Large intestine (tissue), 3 donors: ENCODE measurements at regions not wholly inside any gene's neighbourhood (a gene's known extent, or its start where the extent isn't known, plus 50 kb on each side); places are given as distances from the start of the nearest gene placed in this dataset.
"Not testable (repeated sequence)": the region's sequence is repeated elsewhere in the genome, so short reads cannot be mapped to it uniquely, and the experiment has no call there.

ENCODE experiments used
- DNase-seq, 2 donors: peaks; one replicate each; pipeline versions ENCODE4 v3.0.0 to v3.0.0-alpha.2; 2013
- H3K27ac ChIP-seq: one replicate; pipeline ENCODE4 v1.5.1; 2013; ENCODE audit warnings: low read length
- H3K27me3 ChIP-seq: 2 replicates; pipeline ENCODE4 v1.6.1; 2013; ENCODE audit warnings: low read length; ENCODE audit not compliant: control insufficient read depth, insufficient read depth
- H3K36me3 ChIP-seq: 2 replicates; pipeline ENCODE4 v1.6.1; 2013; ENCODE audit warnings: low read length; ENCODE audit not compliant: control insufficient read depth, insufficient read depth
- H3K4me1 ChIP-seq: one replicate; pipeline ENCODE4 v1.6.1; 2013; ENCODE audit warnings: low read length; ENCODE audit not compliant: control insufficient read depth, insufficient read depth
- H3K4me3 ChIP-seq: one replicate; pipeline ENCODE4 v1.5.1; 2013; ENCODE audit warnings: low read length
- H3K9me3 ChIP-seq: one replicate; pipeline ENCODE4 v1.6.1; 2013; ENCODE audit warnings: mild to moderate bottlenecking, low read depth, low read length, moderate library complexity; ENCODE audit not compliant: control insufficient read depth
- WGBS: methylation state at CpG from one replicate; pipeline ENCODE4 v1.1.5; 2013; ENCODE audit warnings: low lambda C conversion rate; ENCODE audit not compliant: insufficient coverage; 5-methylcytosine and 5-hydroxymethylcytosine counted together

- Histone ChIP-seq H3K27me3 (no peaks in the 10 kb centered on the region), H3K4me3 (no peak overlapping the region), H3K9me3 (no peaks in the 10 kb centered on the region), H3K27ac (no peak overlapping the region), H3K36me3 (no peaks in the 10 kb centered on the region), H3K4me1 (no peaks in the 10 kb centered on the region)
- WGBS = no CpG with 5 or more reads among the region's 3 CpGs
- DNase-seq = no peak
Observed at GRCh38 chr12:29895966-29896365, 112.2 kb upstream of the TMTC1 start.

- no peaks in the 10 kb centered on the region for H3K27me3 ChIP-seq
- no peaks in the 10 kb centered on the region for H3K36me3 ChIP-seq
- no peak overlapping the region for H3K4me3 ChIP-seq
- H3K9me3 ChIP-seq = peaks cover 4% of the 10 kb centered on the region
- no peaks in the 10 kb centered on the region for H3K4me1 ChIP-seq
- 90% methylated on average over 3 of the region's 3 CpGs for WGBS
- H3K27ac ChIP-seq = no peak overlapping the region
- DNase-seq = no peak
Observed at GRCh38 chr12:29893002-29893401, 109.3 kb upstream of the TMTC1 start.

- Histone ChIP-seq H3K27ac (no peak overlapping the region), H3K36me3 (no peaks in the 10 kb centered on the region), H3K27me3 (no peaks in the 10 kb centered on the region), H3K4me3 (no peak overlapping the region), H3K4me1 (no peaks in the 10 kb centered on the region), H3K9me3 (peaks cover 4% of the 10 kb centered on the region)
- 100% methylated on average over 2 of the region's 3 CpGs for WGBS
- no peak for DNase-seq
Observed at GRCh38 chr12:29891792-29892191, 108.0 kb upstream of the TMTC1 start.

- Histone ChIP-seq H3K9me3 (peaks cover 4% of the 10 kb centered on the region), H3K4me1 (no peaks in the 10 kb centered on the region), H3K36me3 (no peaks in the 10 kb centered on the region), H3K27ac (no peak overlapping the region), H3K4me3 (no peak overlapping the region), H3K27me3 (no peaks in the 10 kb centered on the region)
- 70% methylated on average over 2 of the region's 5 CpGs for WGBS
- no peak for DNase-seq
Observed at GRCh38 chr12:29889737-29890136, 106.0 kb upstream of the TMTC1 start.

- Histone ChIP-seq H3K27me3 (no peaks in the 10 kb centered on the region), H3K4me1 (no peaks in the 10 kb centered on the region), H3K4me3 (no peak overlapping the region), H3K9me3 (peaks cover 4% of the 10 kb centered on the region), H3K27ac (no peak overlapping the region), H3K36me3 (no peaks in the 10 kb centered on the region)
- DNase-seq = no peak
- no CpG with 5 or more reads among the region's 21 CpGs for WGBS
Observed at GRCh38 chr12:29888777-29889176, 105.0 kb upstream of the TMTC1 start.

- H3K9me3 ChIP-seq, H3K4me3 ChIP-seq, H3K4me1 ChIP-seq, H3K36me3 ChIP-seq, DNase-seq, H3K27me3 ChIP-seq, H3K27ac ChIP-seq: not testable (repeated sequence)
- no CpG with 5 or more reads among the region's 4 CpGs for WGBS
Observed at GRCh38 chr12:29884957-29885356, 101.2 kb upstream of the TMTC1 start.

- Histone ChIP-seq H3K9me3 (peaks cover 4% of the 10 kb centered on the region), H3K27me3 (no peaks in the 10 kb centered on the region), H3K36me3 (no peaks in the 10 kb centered on the region), H3K27ac (no peak overlapping the region), H3K4me1 (no peaks in the 10 kb centered on the region), H3K4me3 (no peak overlapping the region)
- no peak for DNase-seq
- WGBS = 60% methylated on average over 1 of the region's 4 CpGs
Observed at GRCh38 chr12:29883941-29884554, 100.3 kb upstream of the TMTC1 start.

- Histone ChIP-seq H3K36me3 (no peaks in the 10 kb centered on the region), H3K9me3 (no peaks in the 10 kb centered on the region), H3K4me1 (no peaks in the 10 kb centered on the region), H3K27me3 (no peaks in the 10 kb centered on the region), H3K27ac (no peak overlapping the region), H3K4me3 (no peak overlapping the region)
- DNase-seq = no peak
Observed at GRCh38 chr12:29883525-29883924, 99.8 kb upstream of the TMTC1 start.

GRCh38 chr12:29882846-29883245, 99.1 kb upstream of the TMTC1 start:
- no peaks in the 10 kb centered on the region for H3K4me1 ChIP-seq
- DNase-seq = peak in 1 of 2 donors; percentile 5
- H3K4me3 ChIP-seq = no peak overlapping the region
- WGBS = no CpG with 5 or more reads among the region's 2 CpGs
- H3K27me3 ChIP-seq = no peaks in the 10 kb centered on the region
- H3K9me3 ChIP-seq = no peaks in the 10 kb centered on the region
- H3K36me3 ChIP-seq = no peaks in the 10 kb centered on the region
- H3K27ac ChIP-seq = no peak overlapping the region

GRCh38 chr12:29880987-29881386, 97.2 kb upstream of the TMTC1 start:
- 73% methylated on average over 3 of the region's 3 CpGs for WGBS

GRCh38 chr12:29879606-29880308, 96.0 kb upstream of the TMTC1 start:
- H3K27me3 ChIP-seq = no peaks in the 10 kb centered on the region
- H3K4me1 ChIP-seq = no peaks in the 10 kb centered on the region
- WGBS = 83% methylated on average over 2 of the region's 4 CpGs
- no peak for DNase-seq
- H3K4me3 ChIP-seq = no peak overlapping the region
- H3K27ac ChIP-seq = no peak overlapping the region
- H3K9me3 ChIP-seq = no peaks in the 10 kb centered on the region
- H3K36me3 ChIP-seq = no peaks in the 10 kb centered on the region

More at GRCh38 chr12:29880987-29881386, 97.2 kb upstream of the TMTC1 start:
- Histone ChIP-seq H3K4me3 (no peak overlapping the region), H3K27me3 (no peaks in the 10 kb centered on the region), H3K27ac (no peak overlapping the region), H3K36me3 (no peaks in the 10 kb centered on the region), H3K9me3 (no peaks in the 10 kb centered on the region), H3K4me1 (no peaks in the 10 kb centered on the region)
- no peak for DNase-seq
